Forelimb muscle (tissue), 1 donor: ENCODE measurements at regions not wholly inside any gene's neighbourhood (a gene's known extent, or its start where the extent isn't known, plus 50 kb on each side); places are given as distances from the start of the nearest gene placed in this dataset.
"Not testable (repeated sequence)": the region's sequence is repeated elsewhere in the genome, so short reads cannot be mapped to it uniquely, and the experiment has no call there.

Experiments used
- DNase-seq: peaks from one replicate; pipeline ENCODE4 v3.0.0-alpha.2; 2013; ENCODE audit warnings: low read depth

DNA sequence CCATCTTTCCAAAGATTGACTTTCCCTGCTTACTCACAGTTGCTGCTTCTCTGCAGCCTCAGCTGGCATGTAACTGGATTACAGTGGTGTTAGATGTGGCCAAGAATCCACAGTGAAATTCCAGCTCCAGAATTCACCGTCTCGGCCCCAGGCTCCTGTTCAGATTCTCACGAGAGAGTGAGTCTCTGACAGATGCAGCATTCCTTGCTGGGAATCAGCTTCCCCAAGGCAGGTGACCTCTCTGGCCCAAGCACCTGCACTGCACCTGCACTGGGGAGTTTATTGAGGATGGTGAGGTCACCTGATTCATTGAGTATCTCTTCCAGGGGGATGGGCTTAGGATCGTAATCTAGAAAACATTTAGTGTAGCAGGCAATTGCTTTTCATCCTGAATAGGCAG, 600.5 kb upstream of the RBFOX1 start:
- no peak for DNase-seq

DNA sequence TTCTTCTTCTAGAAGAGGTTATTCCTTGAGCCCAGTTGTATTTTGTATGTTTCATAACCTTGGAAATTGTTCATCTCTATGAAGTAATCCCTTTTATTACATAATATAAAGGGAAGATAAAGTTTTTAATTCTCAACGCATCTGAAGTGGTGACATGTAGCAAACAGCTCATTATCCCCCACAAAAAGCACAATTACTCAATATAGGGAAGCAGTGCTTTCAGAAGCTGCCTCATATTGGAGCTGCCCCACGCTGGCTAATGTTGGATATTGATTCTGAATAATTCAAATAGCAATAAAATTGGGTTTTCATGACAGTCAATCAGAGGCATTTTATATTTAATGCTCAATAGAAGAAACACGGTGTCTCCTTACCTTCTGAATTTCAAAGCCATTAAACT, 604.3 kb upstream of the RBFOX1 start:
- no peak for DNase-seq

DNA sequence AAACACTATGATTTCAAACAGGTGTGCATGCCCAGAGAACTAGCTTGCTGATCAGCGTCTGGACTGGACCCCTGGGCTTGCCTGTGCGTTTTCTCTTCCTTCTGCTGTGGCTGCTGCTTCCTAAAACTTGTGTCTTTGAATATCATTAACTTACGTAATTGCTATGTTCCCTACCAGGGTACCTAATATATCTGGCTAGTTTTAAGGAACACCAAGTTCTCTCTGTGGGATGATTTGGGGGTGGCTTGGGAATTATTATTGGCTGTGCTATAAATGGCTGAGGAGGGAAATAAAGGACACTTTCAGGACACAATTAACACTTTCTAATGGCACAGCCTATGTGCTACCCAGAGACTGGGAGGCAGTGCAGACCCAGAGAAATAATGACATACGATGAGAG, 606.0 kb upstream of the RBFOX1 start:
- DNase-seq, result no peak

DNA sequence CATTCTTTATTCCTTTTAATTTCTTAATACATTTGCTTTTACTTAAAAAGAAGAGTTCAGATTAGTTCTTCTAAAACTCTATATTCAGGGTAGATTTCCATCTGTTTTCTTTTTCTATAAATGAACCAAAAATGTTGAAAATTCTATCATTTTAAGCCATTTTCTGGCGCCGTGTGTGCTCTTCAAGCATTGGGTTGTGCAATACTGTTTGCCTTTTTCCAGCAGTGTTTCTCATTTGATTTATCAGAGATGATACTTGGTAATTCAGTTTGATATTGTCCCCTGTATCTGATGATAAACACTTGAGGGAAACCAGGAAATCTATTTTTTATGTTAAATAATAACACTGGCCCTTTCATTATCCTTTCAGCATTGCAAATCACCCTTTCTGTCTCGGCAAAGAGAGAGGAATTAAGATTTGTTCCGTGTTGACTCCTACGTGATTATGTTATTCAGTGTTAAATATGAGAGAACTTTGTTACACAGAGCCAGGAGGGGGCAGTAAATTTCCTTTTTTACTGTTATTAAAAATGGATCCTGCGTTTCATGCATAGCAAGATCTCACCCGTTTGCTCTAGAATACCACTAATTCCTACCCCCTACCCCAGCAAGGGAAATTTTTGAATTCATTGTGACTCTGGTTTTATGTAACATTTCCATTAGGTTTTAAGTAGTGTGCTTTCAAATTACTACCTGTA, 606.9 kb upstream of the RBFOX1 start:
- DNase-seq, result no peak

DNA sequence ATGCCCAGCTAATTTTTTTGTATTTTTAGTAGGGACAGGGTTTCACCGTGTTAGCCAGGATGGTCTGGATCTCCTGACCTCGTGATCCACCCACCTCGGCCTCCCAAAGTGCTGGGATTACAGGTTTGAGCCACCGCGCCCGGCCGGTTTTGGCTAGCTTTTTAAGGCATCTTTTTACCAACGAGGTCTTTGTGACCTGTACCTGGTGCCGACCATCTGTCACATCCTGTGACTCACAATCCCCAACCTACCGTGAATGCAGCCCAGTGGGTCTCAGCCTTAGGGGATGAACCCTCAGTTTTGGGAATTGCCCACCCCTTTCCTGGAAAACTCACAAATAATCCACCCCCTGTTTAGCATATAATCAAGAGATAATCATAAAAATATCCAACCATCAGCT, 607.4 kb upstream of the RBFOX1 start:
- DNase-seq, result not testable (repeated sequence)

DNA sequence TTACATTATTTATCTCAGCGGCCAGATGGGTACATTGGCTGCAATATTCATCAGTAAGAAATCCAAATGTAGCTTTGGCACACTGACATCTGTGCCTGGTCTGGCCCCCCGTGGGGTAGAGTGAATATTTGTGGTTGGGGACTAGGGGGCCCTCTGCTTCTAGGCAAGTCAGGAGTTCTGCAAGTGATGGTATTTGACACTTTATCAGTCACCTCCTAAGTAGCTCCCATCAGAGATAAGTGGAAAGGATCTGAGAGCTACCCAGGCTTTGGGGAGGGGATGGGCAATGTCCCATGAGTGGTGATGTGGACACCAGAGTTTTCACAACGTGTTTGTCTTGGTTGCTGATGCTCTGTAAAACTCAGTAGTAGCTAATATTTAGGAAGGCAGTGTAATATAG, 609.9 kb upstream of the RBFOX1 start:
- DNase-seq, result no peak

DNA sequence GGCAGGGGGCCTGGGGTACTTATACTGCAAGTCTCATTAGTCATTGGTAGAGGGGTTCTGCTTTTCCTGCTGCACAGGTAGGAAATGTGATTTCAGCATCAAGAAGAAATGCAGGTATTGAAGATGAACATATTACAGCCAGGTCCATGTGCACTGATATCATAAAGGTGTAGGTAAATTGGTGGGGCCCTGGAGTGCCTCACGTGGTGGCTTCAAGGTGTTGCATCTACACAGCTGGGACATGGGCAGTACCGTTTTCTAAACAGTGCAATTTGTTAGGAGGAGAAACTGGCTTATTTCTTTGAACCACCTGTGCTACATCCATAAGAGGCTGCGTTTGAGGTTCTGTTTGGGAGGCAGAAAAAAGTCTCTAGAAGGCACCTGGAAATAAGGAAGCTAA, 618.1 kb upstream of the RBFOX1 start:
- no peak for DNase-seq

DNA sequence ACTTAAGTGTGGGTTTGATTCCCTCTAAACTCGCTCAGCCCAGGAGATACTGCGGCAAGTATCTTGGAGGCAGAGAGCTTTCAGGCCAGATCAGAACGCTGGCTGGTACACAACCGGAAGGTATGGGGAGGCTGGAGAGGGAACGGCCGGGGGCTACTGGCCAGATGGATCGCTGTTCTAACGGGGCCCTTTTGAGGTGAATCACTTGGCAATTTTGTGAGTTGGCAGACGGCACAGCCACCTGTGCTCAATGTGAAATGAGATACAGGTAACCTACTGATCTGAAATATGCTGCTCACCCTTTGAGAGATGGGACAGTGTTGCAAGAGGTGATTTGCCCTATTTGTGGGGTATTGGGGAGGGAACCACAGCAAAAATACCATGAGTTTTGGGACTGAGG, 622.9 kb upstream of the RBFOX1 start:
- DNase-seq, result no peak

DNA sequence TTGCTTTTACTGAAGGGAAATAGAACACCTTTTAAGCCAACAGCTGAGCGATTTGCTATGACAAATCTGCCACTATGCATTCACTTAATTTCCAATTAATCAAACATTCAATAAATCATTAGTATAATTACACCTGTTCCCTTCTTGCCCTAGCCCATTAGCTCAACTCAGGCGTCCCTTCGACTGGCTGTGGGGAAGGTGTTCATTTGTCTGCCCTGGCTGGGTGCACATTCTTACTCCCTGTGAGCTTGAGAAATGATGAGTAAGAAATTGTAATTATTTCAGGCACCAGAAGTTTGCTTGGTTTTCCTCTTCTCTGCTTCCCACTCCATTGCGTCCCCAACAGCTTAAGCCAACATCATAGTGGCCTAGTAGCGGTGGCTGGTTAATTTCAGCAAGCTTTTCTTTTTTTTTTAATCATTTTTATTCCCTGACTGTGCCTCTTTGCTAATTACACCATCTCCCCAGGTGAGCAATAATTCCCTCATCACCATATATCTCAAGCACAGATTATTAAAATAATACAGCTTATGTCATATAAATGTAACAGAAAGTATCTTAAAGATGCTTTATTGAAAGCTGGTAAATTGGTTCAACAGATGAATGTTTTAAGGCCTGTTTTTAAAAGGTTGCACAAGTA, 623.9 kb upstream of the RBFOX1 start:
- DNase-seq, result no peak

DNA sequence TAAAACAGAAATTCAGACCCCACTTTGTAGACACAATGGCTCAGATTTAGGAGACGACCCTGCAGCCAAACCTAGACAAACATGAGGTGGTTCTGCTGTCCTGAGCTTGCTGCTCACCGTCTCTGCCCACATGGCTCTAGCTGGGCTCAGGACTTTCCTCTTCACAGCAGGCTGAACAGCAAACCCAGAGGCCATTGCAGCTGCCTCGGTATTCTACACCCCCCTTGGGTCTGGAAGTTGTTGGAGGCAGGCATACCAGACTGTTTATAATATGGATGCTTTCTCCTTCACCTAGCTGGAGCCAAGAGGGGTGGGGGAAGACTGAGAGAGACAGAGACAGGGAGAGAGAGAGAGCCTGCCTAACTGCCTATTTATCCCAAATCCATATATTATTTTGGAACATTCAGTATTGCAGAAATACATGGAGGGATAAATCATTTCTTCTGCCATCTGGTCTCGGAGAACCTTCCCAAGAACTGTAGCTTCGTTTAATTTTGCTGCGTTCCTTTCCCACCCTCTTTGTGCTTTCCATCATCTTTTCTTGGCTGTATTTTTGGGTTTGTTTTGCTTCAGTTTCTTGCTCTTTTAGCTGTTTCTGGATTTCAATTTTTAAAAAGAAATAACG, 628.2 kb upstream of the RBFOX1 start:
- no peak for DNase-seq

DNA sequence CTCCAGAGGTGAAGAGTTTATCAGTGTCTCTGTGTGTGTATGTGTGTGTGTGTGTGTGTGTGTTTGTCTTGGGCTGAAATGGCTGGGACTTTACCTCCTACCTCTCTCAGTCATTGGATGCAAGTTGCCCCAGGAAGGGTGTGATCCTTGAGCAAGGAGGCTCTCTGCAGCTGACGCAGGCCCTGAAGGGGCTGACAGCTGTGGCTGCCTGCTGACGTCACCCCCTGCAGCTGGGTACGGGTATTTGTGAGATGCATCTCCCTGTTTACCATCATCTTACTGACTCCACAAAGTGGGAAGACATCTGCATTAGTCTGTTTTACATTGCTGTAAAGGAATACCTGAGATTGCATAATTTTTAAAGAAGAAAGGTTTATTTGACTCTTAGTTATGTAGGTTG, 631.5 kb upstream of the RBFOX1 start:
- DNase-seq, result no peak

DNA sequence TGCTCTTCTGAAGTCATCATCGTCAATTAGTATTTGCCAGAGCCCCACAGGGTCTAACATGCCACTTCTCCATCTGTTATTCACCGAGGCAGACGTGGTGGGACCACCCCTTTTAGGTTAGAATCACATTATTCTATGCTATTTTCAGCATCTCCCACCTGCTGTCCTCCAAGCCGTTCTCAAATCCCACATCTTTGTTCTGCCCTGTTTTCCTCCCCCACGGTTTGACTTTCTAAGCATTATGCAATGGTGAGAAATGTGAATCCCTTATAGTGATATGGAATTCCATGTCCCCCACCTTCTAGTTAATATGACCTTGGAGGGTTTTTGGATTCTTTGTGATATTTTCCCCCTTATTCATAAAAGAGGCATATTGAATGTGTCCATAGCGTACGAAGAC, 634.1 kb upstream of the RBFOX1 start:
- DNase-seq, result no peak

DNA sequence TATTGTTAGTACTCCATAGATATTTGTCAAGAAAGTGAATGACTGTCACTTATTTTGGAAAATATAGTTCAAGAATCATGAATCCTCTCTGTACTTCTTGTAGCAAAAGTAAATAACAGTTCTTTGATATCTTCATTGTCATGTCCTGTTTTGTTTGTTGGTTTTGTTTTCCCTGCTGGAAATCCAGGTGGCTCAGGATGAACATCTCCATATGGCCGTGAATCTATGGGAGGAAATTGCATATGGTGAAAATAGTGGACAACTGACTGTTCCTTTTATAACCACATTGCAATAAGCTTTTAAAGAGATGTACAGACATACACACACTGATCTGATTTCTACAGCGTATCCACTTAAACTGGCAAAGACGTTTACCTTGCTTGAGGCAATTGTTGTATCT, 637.0 kb upstream of the RBFOX1 start:
- no peak for DNase-seq

DNA sequence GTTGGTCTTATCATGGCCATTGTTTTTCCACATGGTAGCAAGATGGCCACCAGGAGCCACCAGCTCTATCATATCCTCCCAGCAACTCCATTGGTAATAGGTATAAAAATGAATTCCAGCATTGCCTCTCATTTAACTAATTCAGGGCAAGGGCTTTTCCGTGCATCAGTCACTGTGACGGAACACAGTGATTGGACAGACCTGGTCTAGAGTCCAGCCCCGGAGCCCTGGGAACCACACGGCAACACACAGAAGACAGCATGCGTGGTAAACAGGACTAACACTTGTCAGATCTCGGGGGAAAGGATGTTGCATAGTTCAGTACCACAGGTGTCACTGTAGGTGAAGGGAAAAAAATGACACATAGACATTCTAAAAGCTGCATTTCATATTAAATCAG, 638.0 kb upstream of the RBFOX1 start:
- no peak for DNase-seq

DNA sequence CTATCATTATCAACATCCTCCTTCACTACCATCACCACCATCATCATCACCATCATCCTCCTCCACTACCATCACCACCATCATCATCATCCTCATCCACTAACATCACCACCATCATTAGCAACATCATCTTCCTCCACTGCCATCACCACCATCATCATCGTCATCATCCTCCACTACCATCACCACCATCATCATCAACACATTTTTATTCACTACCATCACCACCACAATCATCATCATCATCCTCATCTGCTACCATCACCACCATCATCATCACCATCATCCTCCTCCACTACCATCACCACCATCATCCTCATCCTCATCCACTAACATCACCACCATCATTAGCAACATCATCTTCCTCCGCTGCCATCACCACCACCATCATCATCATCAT, 639.2 kb upstream of the RBFOX1 start:
- DNase-seq, result not testable (repeated sequence)

DNA sequence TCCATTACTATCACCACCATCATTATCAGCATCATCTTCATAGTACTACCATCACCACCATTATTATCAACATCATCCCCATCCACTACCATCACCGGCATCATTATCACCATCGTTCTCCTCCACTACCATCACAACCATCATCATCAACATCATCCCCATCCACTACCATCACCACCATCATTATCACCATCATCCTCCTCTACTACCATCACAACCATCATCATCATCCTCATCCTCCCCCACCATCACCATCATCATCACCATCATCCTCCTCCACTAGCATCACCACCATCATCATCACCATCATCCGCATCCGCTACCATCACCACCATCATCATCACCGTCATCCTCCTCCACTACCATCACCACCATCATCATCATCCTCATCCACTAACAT, 639.8 kb upstream of the RBFOX1 start:
- DNase-seq, result no peak

DNA sequence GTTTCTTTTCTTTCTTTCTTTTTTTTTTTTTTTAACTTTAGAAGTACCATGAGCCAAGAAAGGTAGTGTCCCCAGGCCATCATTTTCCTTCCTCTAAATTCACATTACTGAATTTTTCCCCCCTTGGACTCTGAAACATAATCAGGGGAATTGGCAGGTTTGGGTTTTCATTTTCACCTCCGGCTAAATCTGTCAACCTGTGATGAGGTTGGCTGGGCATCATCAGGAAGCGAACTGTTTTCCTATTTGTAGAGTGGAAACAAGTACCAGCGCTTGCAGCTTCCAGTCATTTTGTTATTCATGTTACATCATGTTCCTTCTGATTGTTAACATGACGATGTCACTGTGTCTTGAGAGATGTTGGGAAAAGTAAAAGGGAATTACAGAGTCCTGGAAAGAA, 641.9 kb upstream of the RBFOX1 start:
- no peak for DNase-seq

DNA sequence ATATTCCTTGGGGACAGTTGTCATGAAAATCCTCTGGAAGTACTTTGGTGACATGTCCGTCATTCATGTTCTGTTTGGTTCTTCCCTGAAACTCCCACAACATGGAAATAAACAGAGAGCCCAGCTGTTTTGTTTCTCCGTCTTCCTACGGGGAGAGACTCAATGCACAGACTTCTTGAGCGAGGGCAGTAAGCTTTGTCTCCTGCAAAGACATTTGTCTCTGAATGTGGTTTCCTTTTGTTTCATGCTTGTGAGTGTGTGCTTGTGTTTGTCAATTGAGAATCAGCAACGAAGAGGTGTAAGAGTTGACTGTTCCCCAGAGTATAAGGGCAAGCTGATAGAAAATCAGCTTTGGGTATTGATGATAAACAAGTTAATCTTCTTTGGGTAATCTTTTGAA, 643.0 kb upstream of the RBFOX1 start:
- DNase-seq, result no peak

DNA sequence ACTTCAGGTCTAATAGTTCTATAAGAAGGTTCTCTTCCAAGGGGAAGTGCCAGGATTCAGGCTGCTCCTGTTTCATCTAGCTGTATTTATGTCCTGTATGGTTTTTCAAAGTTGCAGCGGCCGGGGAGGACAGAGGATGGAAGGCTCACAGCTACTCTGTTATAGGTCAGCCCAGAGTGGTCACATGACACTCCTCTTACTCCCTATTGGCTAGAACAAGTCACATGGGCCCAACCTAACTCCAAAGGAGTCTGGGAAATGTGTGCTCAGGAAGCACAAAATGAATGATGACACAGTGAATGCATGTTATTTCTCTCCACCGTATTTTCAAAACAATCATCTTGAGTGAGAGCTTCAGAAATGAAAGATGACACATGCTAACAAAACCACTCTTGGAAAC, 645.1 kb upstream of the RBFOX1 start:
- no peak for DNase-seq

DNA sequence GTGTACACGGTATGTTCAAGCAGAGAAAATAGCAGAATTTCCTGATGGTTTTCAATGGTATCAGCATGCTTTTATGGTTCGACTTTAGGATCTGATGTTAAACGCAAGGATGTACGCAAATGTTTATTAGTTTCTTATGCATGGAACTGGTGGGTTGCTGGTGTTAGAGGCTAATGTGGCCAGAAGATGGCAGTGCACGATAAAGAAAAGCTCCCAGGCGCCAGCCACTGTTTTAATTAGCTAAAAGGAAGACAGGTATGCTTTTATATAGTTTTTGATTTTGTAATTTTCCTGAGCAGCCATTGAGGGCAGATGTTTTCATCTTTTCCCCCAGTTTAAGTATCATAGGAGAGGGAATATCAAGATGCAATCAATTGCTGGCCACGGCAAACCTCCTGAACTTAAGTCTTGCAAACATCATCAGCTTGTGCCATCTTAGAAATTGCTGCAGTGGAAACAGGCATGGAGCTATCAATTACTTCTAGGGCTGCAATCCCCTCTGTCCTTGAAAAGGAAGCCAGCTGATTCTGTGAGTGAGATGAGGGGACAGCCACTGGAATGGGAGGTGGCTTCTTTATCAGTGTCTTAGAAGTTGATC, 648.5 kb upstream of the RBFOX1 start:
- no peak for DNase-seq

DNA sequence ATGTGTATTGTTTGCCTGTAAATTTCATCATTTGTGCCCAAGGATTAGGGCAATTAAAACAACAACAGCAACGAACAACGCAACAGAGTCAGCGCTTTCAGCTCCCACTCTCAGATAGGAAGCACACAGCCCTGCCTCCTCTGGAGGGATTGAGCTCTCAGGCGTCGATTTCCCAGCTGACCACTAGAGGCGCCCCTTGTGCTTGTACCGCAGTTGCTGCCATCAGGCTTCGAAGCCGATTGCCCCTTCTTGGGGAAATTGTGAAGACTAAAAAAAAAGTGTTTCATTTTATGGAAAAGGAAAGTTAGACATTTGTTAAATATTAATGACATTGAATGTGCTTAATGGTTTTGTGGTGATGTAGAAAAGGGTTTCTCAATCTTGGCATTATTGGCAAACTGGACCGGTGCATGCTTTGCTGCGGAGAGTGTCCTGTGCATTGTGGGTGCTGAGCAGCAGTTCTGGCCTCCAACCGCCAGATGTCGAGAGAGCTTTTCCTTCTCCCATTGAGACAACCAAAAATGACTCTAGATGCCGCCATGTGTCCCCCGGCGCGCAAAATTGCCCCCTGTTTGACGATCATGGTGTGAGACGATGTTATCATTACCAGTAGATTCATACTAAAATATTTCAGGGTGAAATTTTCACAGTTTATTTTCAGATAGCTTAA, 650.4 kb upstream of the RBFOX1 start:
- DNase-seq, result no peak

DNA sequence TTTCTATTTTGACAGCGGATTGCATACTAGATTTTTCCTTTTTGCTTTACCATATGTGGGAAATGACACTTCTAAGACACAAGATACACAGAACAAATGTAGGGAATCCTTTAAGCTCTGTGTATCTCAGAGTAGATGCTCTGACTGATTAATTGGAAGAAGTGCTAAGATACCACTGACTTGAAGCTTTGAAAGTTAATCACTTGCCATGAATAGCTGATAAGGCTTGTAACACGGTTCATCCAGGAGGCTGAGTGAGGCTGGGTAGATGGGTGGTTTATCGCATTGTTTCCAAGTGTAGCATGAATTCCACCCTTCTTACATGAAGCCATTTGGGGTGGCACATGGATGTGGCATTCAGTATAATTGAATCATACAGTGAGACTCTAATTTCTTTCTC, 654.1 kb upstream of the RBFOX1 start:
- no peak for DNase-seq

DNA sequence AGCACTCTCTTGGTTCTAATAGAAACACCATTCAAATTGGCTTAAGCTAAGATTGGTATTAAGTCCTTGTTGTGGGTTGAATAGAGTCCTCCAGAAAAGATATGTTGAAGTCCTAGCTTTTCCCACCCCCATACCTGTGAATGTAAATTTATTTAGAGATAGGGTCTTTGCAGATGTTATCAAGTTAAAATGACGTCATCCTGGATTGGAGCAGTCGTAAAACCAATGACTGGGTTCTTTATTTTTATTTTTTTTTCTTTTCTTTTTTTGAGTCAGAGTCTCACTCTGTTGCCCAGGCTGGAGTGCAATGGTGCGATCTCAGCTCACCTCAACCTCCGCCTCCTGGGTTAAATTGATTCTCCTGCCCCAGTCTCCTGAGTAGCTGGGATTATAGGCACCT, 658.6 kb upstream of the RBFOX1 start:
- DNase-seq, result no peak
